GM12874 (cell line): ENCODE measurements at regions not wholly inside any gene's neighbourhood (a gene's known extent, or its start where the extent isn't known, plus 50 kb on each side); places are given as distances from the start of the nearest gene placed in this dataset.
A peak's percentile ranks its signal among the peaks of the same experiment; 100 is the strongest.

Experiments used
- TF ChIP-seq, protein P1 (sequence below): IDR thresholded peaks from 2 replicates; pipeline ENCODE4 v1.5.1; 2011; ENCODE audit warnings: low read depth, mild to moderate bottlenecking, control low read depth, low read length, moderate library complexity; ENCODE audit not compliant: insufficient read depth

DNA sequence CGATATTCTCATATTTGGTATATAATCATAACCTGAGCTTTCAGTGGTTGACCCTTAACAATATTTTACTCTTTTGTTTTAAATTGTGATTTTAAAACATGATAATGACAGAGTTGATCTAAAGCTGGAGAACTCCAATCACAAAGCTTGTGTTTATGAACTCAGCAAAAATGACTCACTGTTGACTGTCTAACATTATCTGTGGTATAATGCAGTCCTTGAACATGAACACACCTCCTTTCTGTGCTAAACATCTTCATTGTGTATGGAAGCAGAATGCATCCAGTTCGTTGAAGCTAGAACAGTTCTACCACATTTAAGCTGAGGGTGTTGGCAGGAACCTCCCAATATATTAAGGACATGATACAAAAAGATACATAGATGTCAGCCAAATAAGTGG is 1030.2 kb upstream of the SEMA6A start:
- TF ChIP-seq, protein P1, sequence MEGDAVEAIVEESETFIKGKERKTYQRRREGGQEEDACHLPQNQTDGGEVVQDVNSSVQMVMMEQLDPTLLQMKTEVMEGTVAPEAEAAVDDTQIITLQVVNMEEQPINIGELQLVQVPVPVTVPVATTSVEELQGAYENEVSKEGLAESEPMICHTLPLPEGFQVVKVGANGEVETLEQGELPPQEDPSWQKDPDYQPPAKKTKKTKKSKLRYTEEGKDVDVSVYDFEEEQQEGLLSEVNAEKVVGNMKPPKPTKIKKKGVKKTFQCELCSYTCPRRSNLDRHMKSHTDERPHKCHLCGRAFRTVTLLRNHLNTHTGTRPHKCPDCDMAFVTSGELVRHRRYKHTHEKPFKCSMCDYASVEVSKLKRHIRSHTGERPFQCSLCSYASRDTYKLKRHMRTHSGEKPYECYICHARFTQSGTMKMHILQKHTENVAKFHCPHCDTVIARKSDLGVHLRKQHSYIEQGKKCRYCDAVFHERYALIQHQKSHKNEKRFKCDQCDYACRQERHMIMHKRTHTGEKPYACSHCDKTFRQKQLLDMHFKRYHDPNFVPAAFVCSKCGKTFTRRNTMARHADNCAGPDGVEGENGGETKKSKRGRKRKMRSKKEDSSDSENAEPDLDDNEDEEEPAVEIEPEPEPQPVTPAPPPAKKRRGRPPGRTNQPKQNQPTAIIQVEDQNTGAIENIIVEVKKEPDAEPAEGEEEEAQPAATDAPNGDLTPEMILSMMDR = no peak

DNA sequence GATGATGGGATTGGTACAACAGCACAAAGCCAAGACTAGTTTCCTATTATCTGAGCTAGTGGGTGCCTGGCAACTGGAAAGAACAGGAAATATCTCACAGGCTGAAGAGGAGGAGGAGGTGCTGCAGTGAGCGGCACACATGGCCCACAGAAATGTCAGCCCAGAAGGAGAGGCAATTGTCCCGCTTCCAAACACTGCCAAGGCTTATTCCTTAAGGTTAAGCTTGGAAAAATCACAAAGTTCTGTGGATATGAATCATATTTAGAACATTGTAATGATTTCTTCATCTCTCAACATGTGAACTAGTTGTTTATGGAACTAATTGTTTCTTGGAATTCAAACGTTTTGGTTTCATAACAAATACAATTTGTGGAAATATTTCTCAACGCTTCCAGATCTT is 1019.5 kb upstream of the SEMA6A start:
- TF ChIP-seq, protein P1 = no peak

DNA sequence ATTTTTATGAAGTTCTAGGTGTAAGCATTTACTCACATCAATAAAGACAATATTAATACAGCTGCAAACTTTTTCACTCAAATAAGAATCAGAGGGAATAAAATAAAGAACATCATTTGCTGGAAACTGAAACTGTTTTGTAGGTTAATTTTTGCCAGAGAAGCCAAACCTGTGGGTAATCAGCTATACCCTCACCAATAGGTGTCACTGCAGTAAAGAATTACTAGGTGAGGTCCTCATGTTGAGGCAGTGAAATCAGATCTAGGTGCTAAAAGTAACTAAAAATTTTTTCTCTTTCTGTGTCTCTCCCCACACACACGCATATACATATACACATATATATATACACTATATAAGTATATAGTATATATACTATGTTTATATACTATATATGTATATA is 1016.3 kb upstream of the SEMA6A start:
- TF ChIP-seq, protein P1 = peak; percentile 40

DNA sequence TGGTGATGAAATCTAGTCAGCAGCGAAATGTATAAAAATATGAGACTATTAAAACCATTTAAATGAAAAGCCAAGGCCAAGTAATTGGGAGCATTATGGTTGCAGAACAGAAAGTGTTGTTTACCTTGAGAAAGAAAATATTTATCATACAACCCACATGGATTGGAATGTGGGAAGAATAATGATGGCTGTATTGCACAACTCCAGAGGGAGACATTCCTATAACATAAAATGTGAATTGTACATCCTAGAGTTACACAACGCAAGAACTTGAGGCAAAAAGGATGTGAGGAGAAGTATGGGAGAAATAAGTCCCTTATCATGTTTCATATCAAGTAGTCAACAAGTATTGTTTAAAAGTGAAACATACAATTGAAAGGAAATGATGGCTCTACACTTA is 1014.0 kb upstream of the SEMA6A start:
- TF ChIP-seq, protein P1 = no peak

DNA sequence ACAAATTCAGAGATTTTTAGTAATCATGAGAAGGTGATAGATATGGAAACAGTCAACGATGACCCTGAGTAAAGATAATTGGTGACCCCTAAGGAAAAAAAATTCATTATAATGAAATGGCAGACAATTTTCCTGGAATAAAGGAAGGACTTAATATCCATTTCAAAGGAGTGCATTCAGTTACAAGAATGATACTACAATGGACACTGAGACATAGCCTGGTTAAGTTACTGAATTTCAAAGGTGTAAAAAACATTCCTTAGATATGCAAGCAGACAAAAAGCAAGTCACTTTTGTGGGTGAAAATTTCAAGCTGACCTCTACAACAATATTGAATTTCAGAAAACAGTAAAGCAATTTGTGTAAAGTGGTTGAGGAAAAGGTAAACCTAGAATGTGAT is 1012.5 kb upstream of the SEMA6A start:
- TF ChIP-seq, protein P1 = no peak

DNA sequence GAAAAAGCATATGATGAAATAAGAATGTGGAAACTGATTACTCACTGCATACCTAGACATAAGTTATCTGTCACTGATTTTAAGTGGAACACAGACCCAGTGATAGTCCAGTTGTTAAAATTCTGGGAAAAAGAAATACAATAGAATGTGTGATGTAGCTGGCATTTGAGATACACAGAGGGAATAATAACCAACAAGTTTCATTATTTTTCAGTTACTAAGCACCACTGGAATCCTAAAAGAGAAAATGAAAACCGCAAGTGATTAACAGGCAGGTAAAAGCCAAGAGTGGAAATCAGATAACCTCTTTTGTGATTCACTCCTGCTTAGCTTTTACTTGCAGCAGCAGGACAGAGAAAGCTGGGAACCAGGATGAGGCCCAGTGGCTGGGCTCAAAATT is 994.0 kb upstream of the SEMA6A start:
- TF ChIP-seq, protein P1 = no peak

DNA sequence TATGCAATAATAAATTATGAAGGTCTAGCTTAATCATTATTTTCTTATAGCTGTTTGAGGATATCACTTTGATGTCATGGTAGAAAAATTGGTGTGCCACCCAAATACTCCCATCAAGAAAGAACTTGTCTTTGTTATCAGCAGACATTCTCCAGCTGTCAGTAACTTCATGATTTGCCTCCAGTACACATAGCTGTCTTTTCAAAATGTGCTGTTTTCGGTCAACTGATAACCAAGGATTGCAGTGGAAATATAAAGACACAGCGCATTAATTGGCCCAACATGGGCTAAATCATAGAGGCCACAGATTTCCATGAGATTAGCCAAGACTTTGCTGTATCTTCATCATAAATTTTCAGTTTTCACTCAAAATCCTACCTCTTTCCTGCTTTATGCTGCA is 993.5 kb upstream of the SEMA6A start:
- TF ChIP-seq, protein P1 = no peak

DNA sequence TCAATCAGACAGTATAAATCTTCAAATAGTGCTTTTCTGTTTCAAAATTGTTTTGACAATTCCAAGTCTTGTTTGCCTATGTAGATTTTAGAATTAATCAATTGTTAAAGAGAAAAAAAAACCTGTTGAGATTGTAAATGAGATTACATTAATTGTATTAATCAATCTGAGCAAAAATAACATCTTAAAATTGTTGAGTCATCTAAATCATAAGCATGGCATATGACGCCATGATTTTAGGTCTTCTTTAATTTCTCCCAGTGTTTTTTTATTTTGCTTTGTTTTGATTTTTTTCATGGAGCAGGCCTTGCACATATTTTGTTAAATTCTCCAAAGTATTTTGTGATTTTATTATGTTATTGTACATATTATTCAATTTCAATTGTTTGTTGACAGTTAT is 988.0 kb upstream of the SEMA6A start:
- TF ChIP-seq, protein P1 = no peak
